Activated T-cell treated with anti-CD3 and anti-CD28 coated beads, Interleukin-2, amount 50 U/mL, for 24 hours (primary cell): ENCODE measurements at regions not wholly inside any gene's neighbourhood (a gene's known extent, or its start where the extent isn't known, plus 50 kb on each side); places are given as distances from the start of the nearest gene placed in this dataset.
"Not testable (repeated sequence)": the region's sequence is repeated elsewhere in the genome, so short reads cannot be mapped to it uniquely, and the experiment has no call there.

Source experiments
- DNase-seq: peaks from one replicate; pipeline ENCODE4 v3.0.0-alpha.2; 2020
- H3K27ac Mint-ChIP-seq: 2 replicates; pipeline ENCODE4 v1.8.0; 2020; ENCODE audit warnings: mild to moderate bottlenecking, mixed read lengths
- H3K27me3 Mint-ChIP-seq: 2 replicates; pipeline ENCODE4 v1.8.0; 2020; ENCODE audit warnings: mixed read lengths
- H3K36me3 Mint-ChIP-seq: 2 replicates; pipeline ENCODE4 v1.8.0; 2020; ENCODE audit warnings: low read depth, mixed read lengths
- H3K4me1 Mint-ChIP-seq: 2 replicates; pipeline ENCODE4 v1.8.0; 2020; ENCODE audit warnings: low read depth, mixed read lengths
- H3K4me3 Mint-ChIP-seq: 2 replicates; pipeline ENCODE4 v1.8.0; 2020; ENCODE audit warnings: mild to moderate bottlenecking, moderate library complexity, mixed read lengths
- H3K9me3 Mint-ChIP-seq: 2 replicates; pipeline ENCODE4 v1.8.0; 2020; ENCODE audit warnings: mixed read lengths

GRCh38 chr1:149395802-149396201 is 79.0 kb upstream of the NBPF19 start:
- H3K4me3 Mint-ChIP-seq, H3K27me3 Mint-ChIP-seq, H3K27ac Mint-ChIP-seq, DNase-seq, H3K36me3 Mint-ChIP-seq, H3K9me3 Mint-ChIP-seq: not testable (repeated sequence)
- H3K4me1 Mint-ChIP-seq = peaks cover 21% of the 10 kb centered on the region

GRCh38 chr1:149398527-149398926 is 76.3 kb upstream of the NBPF19 start:
- not testable (repeated sequence) for H3K9me3 Mint-ChIP-seq, H3K27me3 Mint-ChIP-seq, H3K4me3 Mint-ChIP-seq, DNase-seq, H3K36me3 Mint-ChIP-seq
- Mint-ChIP-seq H3K4me1 (peaks cover 16% of the 10 kb centered on the region), H3K27ac (peak overlapping the region; percentile 61)

GRCh38 chr1:149408404-149408803 is 66.4 kb upstream of the NBPF19 start:
- not testable (repeated sequence) for H3K9me3 Mint-ChIP-seq, H3K4me3 Mint-ChIP-seq, H3K36me3 Mint-ChIP-seq, H3K4me1 Mint-ChIP-seq, H3K27me3 Mint-ChIP-seq, DNase-seq, H3K27ac Mint-ChIP-seq

GRCh38 chr1:149415373-149415772 is 59.5 kb upstream of the NBPF19 start:
- DNase-seq, H3K36me3 Mint-ChIP-seq, H3K27me3 Mint-ChIP-seq, H3K27ac Mint-ChIP-seq, H3K9me3 Mint-ChIP-seq, H3K4me3 Mint-ChIP-seq: not testable (repeated sequence)
- peaks cover 19% of the 10 kb centered on the region for H3K4me1 Mint-ChIP-seq

GRCh38 chr1:149418782-149419181 is 56.1 kb upstream of the NBPF19 start:
- H3K36me3 Mint-ChIP-seq, DNase-seq, H3K27me3 Mint-ChIP-seq, H3K4me3 Mint-ChIP-seq, H3K27ac Mint-ChIP-seq, H3K9me3 Mint-ChIP-seq: not testable (repeated sequence)
- peaks cover 12% of the 10 kb centered on the region for H3K4me1 Mint-ChIP-seq

GRCh38 chr1:149423122-149423521 is 51.7 kb upstream of the NBPF19 start:
- not testable (repeated sequence) for H3K27me3 Mint-ChIP-seq, H3K36me3 Mint-ChIP-seq, H3K4me1 Mint-ChIP-seq, H3K9me3 Mint-ChIP-seq, H3K27ac Mint-ChIP-seq, DNase-seq, H3K4me3 Mint-ChIP-seq
